D721Med (cell line): ENCODE measurements at regions not wholly inside any gene's neighbourhood (a gene's known extent, or its start where the extent isn't known, plus 50 kb on each side); places are given as distances from the start of the nearest gene placed in this dataset.

Experiments used
- DNase-seq: peaks from one replicate; pipeline ENCODE4 v3.0.0; 2011; ENCODE audit warnings: low spot score; ENCODE audit not compliant: insufficient read length
- FAIRE-seq: peaks from 2 replicates; lab custom pipeline; 2011; peaks lifted over from hg19 to GRCh38; lab: Jason Lieb, UNC
- TF ChIP-seq, protein P1 (sequence below): IDR thresholded peaks from 2 replicates; pipeline ENCODE4 v1.5.1; 2012; ENCODE audit warnings: mild to moderate bottlenecking, control low read depth; ENCODE audit not compliant: insufficient read depth; ENCODE audit errors: missing control alignments

GRCh38 chr2:239689985-239690384, 289.2 kb upstream of the HDAC4 start:
- FAIRE-seq: no peak

GRCh38 chr2:239689410-239689809, 288.6 kb upstream of the HDAC4 start:
- FAIRE-seq (no peak), DNase-seq (no peak)
- TF ChIP-seq, protein P1, sequence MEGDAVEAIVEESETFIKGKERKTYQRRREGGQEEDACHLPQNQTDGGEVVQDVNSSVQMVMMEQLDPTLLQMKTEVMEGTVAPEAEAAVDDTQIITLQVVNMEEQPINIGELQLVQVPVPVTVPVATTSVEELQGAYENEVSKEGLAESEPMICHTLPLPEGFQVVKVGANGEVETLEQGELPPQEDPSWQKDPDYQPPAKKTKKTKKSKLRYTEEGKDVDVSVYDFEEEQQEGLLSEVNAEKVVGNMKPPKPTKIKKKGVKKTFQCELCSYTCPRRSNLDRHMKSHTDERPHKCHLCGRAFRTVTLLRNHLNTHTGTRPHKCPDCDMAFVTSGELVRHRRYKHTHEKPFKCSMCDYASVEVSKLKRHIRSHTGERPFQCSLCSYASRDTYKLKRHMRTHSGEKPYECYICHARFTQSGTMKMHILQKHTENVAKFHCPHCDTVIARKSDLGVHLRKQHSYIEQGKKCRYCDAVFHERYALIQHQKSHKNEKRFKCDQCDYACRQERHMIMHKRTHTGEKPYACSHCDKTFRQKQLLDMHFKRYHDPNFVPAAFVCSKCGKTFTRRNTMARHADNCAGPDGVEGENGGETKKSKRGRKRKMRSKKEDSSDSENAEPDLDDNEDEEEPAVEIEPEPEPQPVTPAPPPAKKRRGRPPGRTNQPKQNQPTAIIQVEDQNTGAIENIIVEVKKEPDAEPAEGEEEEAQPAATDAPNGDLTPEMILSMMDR: no peak

More at GRCh38 chr2:239689985-239690384, 289.2 kb upstream of the HDAC4 start:
- no peak for DNase-seq
- TF ChIP-seq, protein P1: no peak

DNA sequence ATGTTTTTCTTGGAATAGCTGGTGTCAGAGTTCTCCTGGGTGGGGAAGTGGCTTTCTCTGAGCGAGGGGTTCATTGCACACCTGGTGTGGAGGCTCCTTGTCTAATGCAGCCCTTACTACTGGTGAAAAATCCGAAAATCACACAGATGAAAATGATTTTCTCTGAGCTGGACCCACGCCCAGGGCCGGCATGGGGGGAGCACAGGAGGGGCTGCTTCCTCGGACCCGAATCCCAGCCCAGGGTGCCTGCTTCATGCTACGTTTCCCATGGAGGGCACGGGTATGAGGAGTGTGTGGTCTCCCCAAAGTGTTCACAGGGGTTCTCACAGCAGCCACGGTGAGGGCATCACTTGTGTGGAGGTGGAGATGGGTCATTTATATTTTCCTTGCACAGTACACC, 288.0 kb upstream of the HDAC4 start:
- FAIRE-seq (no peak), DNase-seq (no peak)
- TF ChIP-seq, protein P1: no peak

- TF ChIP-seq, protein P1: no peak
- FAIRE-seq (no peak), DNase-seq (no peak)
These were observed 287.4 kb upstream of the HDAC4 start for GRCh38 chr2:239688122-239688681.

DNA sequence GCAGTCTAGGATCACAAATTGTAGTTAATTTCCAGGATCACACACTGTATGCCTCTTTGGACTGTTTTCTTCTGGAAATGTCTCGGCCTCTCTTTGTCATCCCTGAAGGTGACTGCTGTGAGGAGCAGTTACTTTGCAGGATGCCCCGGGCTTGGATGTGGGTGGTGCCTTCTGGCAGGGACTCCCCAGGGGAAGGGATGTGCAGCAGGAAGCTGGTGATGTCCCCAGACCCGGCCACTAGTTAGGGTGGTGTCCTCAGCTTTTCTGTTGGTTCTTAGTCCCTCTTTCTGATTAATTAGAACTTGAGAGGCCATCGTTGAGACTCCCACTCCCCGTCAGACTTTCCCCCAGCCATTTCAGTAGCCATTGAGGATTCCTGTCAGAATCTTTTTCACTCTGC, 286.6 kb upstream of the HDAC4 start:
- TF ChIP-seq, protein P1: no peak
- no peak for DNase-seq
- FAIRE-seq: no peak

DNA sequence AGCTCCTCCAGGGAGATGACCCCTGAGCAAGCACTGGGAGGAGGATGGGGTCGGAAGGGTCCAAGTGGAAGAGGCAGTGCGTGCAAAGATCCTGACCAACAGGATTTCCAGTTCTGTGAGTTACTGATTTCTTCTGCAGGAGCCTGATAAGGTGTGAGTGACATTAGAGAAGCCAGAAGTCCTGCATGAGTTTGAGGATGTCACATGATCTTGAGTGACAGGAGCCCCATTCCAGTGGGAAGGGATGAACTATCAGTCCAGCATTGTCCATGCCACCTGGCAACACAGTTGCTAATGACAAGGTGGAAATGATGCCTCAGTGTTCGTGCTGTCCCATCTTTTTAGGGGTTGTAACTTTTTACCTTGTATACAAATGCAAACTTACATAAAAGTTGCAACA, 285.1 kb upstream of the HDAC4 start:
- no peak for FAIRE-seq

GRCh38 chr2:239685556-239685955, 284.7 kb upstream of the HDAC4 start:
- FAIRE-seq: no peak
- DNase-seq: no peak
- TF ChIP-seq, protein P1: no peak

More for the DNA sequence above, 285.1 kb upstream of the HDAC4 start:
- no peak for DNase-seq
- TF ChIP-seq, protein P1: no peak
